ENCODE measurements at regions not wholly inside any gene's neighbourhood (a gene's known extent, or its start where the extent isn't known, plus 50 kb on each side); places are given as distances from the start of the nearest gene placed in this dataset.

- DNase-seq, result no peak
- Histone ChIP-seq H3K79me2 (ENCODE audit: insufficient read depth) (no peaks in the 10 kb centered on the region), H3K27ac (ENCODE audit: low read depth in 2 of 2, low read length in 1 of 2) (no peak overlapping the region), H3K4me3 (ENCODE audit: low read depth in 2 of 2, low read length in 1 of 2) (no peak overlapping the region), H3K9ac (no peak overlapping the region), H3K9me3 (no peaks in the 10 kb centered on the region), H4K20me1 (ENCODE audit: insufficient read depth) (no peaks in the 10 kb centered on the region), H3K27me3 (ENCODE audit: insufficient read depth) (no peaks in the 10 kb centered on the region), H3K9me2 (no peaks in the 10 kb centered on the region), H3K4me1 (ENCODE audit: control insufficient read depth in 1 of 2, insufficient read depth in 2 of 2, low read depth in 1 of 2, low read length in 1 of 2) (peaks cover 14 to 18% of the 10 kb centered on the region in 2 experiments; a peak in 3 of 4 replicates), H3K36me3 (replicated peaks in 1 of 2; ENCODE audit: control insufficient read depth in 1 of 2, insufficient read depth in 2 of 2, low read length in 1 of 2) (no peaks in the 10 kb centered on the region), H2AFZ (ENCODE audit: low read depth) (no peak overlapping the region), H3K4me2 (no peak overlapping the region), H3F3A (replicated peaks; ENCODE audit: insufficient read depth) (no peaks in the 10 kb centered on the region)
- 71% methylated on average over 4 of the region's 4 CpGs for WGBS (ENCODE audit: low lambda C conversion rate)
- POLR2A ChIA-PET, result no interaction called here
- CTCF ChIA-PET, result interaction anchor here (1.3 kb wide), 1 partner anchor 217 kb away, joined by 3 read pairs; no protein-coding TSS in a partner anchor
- no peak for TF ChIP-seq GABPA (IDR thresholded peaks at IDR 0.05; ENCODE audit: low read depth)
- no peak for TF ChIP-seq NRF1 (IDR thresholded peaks at IDR 0.05; ENCODE audit: low read depth, low read length)
- TF ChIP-seq YY1 (IDR thresholded peaks at IDR 0.05; ENCODE audit: low read depth), result no peak
- TF ChIP-seq FOSL2 (IDR thresholded peaks at IDR 0.05; ENCODE audit: borderline replicate concordance, low read depth), result no peak
- TF ChIP-seq, protein P1, sequence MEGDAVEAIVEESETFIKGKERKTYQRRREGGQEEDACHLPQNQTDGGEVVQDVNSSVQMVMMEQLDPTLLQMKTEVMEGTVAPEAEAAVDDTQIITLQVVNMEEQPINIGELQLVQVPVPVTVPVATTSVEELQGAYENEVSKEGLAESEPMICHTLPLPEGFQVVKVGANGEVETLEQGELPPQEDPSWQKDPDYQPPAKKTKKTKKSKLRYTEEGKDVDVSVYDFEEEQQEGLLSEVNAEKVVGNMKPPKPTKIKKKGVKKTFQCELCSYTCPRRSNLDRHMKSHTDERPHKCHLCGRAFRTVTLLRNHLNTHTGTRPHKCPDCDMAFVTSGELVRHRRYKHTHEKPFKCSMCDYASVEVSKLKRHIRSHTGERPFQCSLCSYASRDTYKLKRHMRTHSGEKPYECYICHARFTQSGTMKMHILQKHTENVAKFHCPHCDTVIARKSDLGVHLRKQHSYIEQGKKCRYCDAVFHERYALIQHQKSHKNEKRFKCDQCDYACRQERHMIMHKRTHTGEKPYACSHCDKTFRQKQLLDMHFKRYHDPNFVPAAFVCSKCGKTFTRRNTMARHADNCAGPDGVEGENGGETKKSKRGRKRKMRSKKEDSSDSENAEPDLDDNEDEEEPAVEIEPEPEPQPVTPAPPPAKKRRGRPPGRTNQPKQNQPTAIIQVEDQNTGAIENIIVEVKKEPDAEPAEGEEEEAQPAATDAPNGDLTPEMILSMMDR (IDR thresholded peaks at IDR 0.05), result no peak
- no peak for TF ChIP-seq FOXJ3 (CRISPR knock-in tag; IDR thresholded peaks at IDR 0.05)
These were observed 207.6 kb upstream of the S1PR3 start for GRCh38 chr9:88783711-88784083.

DNA sequence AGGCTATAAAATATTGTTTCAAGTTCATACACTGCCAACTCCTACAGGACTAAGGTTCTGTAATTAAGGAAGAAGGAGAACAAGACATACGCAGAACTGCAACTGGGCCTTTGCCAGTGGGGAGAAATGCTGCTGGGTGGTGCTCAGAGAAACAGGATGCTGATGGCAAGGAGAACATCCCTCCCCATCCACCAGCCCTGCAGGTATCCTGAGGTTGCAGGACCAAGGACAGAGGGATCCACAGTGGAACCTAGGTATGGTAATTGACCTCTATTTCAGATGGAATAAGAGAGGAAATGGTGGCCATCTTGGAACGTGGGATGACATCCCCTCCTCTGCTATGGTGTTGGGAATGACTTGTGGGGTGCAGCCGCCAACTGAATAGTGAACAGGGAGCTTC, 206.3 kb upstream of the S1PR3 start:
- CTCF ChIA-PET, result no interaction called here
- no peaks in the 10 kb centered on the region for H3F3A ChIP-seq (replicated peaks; ENCODE audit: insufficient read depth)
- H3K9ac ChIP-seq, result no peak overlapping the region
- no peak overlapping the region for H3K4me3 ChIP-seq (ENCODE audit: low read depth in 2 of 2, low read length in 1 of 2)
- H2AFZ ChIP-seq (ENCODE audit: low read depth), result no peak overlapping the region
- H3K4me1 ChIP-seq (ENCODE audit: control insufficient read depth in 1 of 2, insufficient read depth in 2 of 2, low read depth in 1 of 2, low read length in 1 of 2), result peaks cover 14 to 18% of the 10 kb centered on the region in 2 experiments; a peak in 3 of 4 replicates
- TF ChIP-seq, protein P1 (IDR thresholded peaks at IDR 0.05), result no peak
- TF ChIP-seq USF2 (IDR thresholded peaks at IDR 0.05; ENCODE audit: borderline replicate concordance, low read depth, low read length) (no peak), REST (IDR thresholded peaks at IDR 0.05; ENCODE audit: low read depth, low read length) (peak; percentile 74)
- WGBS (ENCODE audit: low lambda C conversion rate), result 80% methylated on average over 3 of the region's 3 CpGs
- H3K27ac ChIP-seq (ENCODE audit: low read depth in 2 of 2, low read length in 1 of 2), result no peak overlapping the region
- no peaks in the 10 kb centered on the region for H3K27me3 ChIP-seq (ENCODE audit: insufficient read depth)
- H3K79me2 ChIP-seq (ENCODE audit: insufficient read depth), result no peaks in the 10 kb centered on the region
- POLR2A ChIA-PET, result no interaction called here
- H3K9me3 ChIP-seq, result no peaks in the 10 kb centered on the region
- H3K9me2 ChIP-seq, result no peaks in the 10 kb centered on the region
- no peak for DNase-seq
- H4K20me1 ChIP-seq (ENCODE audit: insufficient read depth), result no peaks in the 10 kb centered on the region
- no peaks in the 10 kb centered on the region for H3K36me3 ChIP-seq (replicated peaks in 1 of 2; ENCODE audit: control insufficient read depth in 1 of 2, insufficient read depth in 2 of 2, low read length in 1 of 2)
- no peak overlapping the region for H3K4me2 ChIP-seq
